ENCODE measurements at regions not wholly inside any gene's neighbourhood (a gene's known extent, or its start where the extent isn't known, plus 50 kb on each side); places are given as distances from the start of the nearest gene placed in this dataset.

DNA sequence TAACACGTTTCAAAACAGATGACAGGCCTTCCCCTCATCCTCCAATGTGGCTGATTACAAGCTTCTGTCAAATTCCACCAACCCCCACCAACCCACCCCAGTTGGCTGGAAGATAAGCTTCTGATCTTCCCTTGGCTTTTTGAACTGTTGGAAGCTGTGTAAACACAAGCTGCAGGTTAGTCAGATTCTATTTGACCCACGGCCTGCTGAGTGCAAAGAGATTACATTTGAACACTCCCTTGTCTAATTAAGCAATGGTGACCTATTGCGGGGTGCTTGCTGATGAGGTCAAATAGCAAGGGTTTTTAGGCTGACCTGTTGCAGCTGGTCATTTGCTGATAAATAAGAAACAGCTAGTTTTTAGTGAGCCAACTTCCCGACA, 379.7 kb downstream of the BMP2 start:
- Histone ChIP-seq H3K27me3 (ENCODE audit: insufficient read depth) (no peaks in the 10 kb centered on the region), H3K9me2 (no peaks in the 10 kb centered on the region), H2AFZ (ENCODE audit: low read depth) (no peak overlapping the region), H3K36me3 (replicated peaks in 1 of 2; ENCODE audit: control insufficient read depth in 1 of 2, insufficient read depth in 2 of 2, low read length in 1 of 2) (no peaks in the 10 kb centered on the region), H3K4me2 (no peak overlapping the region), H3K4me1 (ENCODE audit: control insufficient read depth in 1 of 2, insufficient read depth in 2 of 2, low read depth in 1 of 2, low read length in 1 of 2) (no peaks in the 10 kb centered on the region), H3K9ac (no peak overlapping the region), H3K79me2 (ENCODE audit: insufficient read depth) (no peaks in the 10 kb centered on the region), H3F3A (replicated peaks; ENCODE audit: insufficient read depth) (no peaks in the 10 kb centered on the region), H3K27ac (ENCODE audit: low read depth in 2 of 2, low read length in 1 of 2) (no peak overlapping the region), H3K4me3 (ENCODE audit: low read depth in 2 of 2, low read length in 1 of 2) (no peak overlapping the region), H3K9me3 (no peaks in the 10 kb centered on the region), H4K20me1 (ENCODE audit: insufficient read depth) (no peaks in the 10 kb centered on the region)
- no peak for TF ChIP-seq FOXM1 (IDR thresholded peaks at IDR 0.05; ENCODE audit: low read depth)
- no peak for TF ChIP-seq GATA2 (CRISPR knock-in tag; IDR thresholded peaks at IDR 0.05)
- TF ChIP-seq EP300 (IDR thresholded peaks at IDR 0.05; ENCODE audit: borderline replicate concordance in 1 of 2, low read depth in 1 of 2, low read length in 1 of 2) = no peak
- TF ChIP-seq NFIC (IDR thresholded peaks at IDR 0.05; ENCODE audit: borderline replicate concordance) = no peak
- no peak for TF ChIP-seq GABPA (IDR thresholded peaks at IDR 0.05; ENCODE audit: low read depth)
- TF ChIP-seq MEF2A (IDR thresholded peaks at IDR 0.05; ENCODE audit: borderline replicate concordance, low read depth) = no peak
- no peak for TF ChIP-seq TAF1 (IDR thresholded peaks at IDR 0.05; ENCODE audit: borderline replicate concordance, low read depth, low read length)
- no peak for TF ChIP-seq NRF1 (IDR thresholded peaks at IDR 0.05; ENCODE audit: low read depth, low read length)
- TF ChIP-seq ELF1 (IDR thresholded peaks at IDR 0.05) = no peak
- no peak for TF ChIP-seq TCF12 (IDR thresholded peaks at IDR 0.05)
- TF ChIP-seq JUND (IDR thresholded peaks at IDR 0.05) = no peak
- no peak for TF ChIP-seq FOSL2 (IDR thresholded peaks at IDR 0.05; ENCODE audit: borderline replicate concordance, low read depth)
- TF ChIP-seq RXRA (IDR thresholded peaks at IDR 0.05; ENCODE audit: borderline replicate concordance, low read depth) = no peak
- TF ChIP-seq RFX5 (IDR thresholded peaks at IDR 0.05; ENCODE audit: low read length) = no peak
- TF ChIP-seq POLR2AphosphoS5 (IDR thresholded peaks at IDR 0.05; ENCODE audit: low read depth, low read length) = no peak
- no peak for TF ChIP-seq ZBTB33 (IDR thresholded peaks at IDR 0.05; ENCODE audit: borderline replicate concordance, low read depth)
- no peak for TF ChIP-seq RAD21 (IDR thresholded peaks at IDR 0.05; ENCODE audit: low read length)
- no peak for TF ChIP-seq PBX3 (IDR thresholded peaks at IDR 0.05)
- no peak for TF ChIP-seq SIN3A (IDR thresholded peaks at IDR 0.05; ENCODE audit: borderline replicate concordance, low read depth, low read length)
- CTCF ChIA-PET = no interaction called here
- 17% methylated on average over 4 of the region's 4 CpGs for WGBS (ENCODE audit: low lambda C conversion rate)
- POLR2A ChIA-PET = no interaction called here
- DNase-seq = no peak
